ENCODE measurements at regions not wholly inside any gene's neighbourhood (a gene's known extent, or its start where the extent isn't known, plus 50 kb on each side); places are given as distances from the start of the nearest gene placed in this dataset.
A peak's percentile ranks its signal among the peaks of the same experiment; 100 is the strongest.

GRCh38 chr7:153245809-153246208 lies 486.3 kb downstream of the ACTR3B start:
- no peak for DNase-seq

- no peak for DNase-seq
These were observed 488.4 kb downstream of the ACTR3B start for GRCh38 chr7:153247926-153248325.

GRCh38 chr7:153258686-153259085 lies 499.1 kb downstream of the ACTR3B start:
- DNase-seq = no peak

DNA sequence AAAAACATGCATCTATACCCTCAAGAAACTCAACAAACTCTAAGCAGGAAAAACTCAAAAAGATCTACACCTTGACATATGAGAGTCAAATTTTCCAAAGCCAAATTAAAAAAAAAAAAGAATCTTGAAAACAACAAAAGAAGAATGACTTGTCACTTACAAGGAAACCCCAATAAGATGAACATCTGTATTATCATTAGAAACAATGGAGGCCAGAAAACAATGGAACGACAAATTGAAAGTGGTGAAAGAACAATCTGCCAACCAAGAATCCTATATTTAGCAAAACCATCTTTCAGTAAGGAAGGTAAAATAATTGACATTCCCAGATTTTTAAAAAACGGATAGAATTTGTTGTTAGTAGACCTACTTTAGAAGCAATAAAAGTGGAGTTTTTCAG lies 516.8 kb downstream of the ACTR3B start:
- no peak for DNase-seq

- DNase-seq = no peak
These were observed 527.2 kb downstream of the ACTR3B start for GRCh38 chr7:153286763-153287162.

- no peak for DNase-seq
These were observed 530.5 kb downstream of the ACTR3B start for GRCh38 chr7:153290066-153290465.

DNA sequence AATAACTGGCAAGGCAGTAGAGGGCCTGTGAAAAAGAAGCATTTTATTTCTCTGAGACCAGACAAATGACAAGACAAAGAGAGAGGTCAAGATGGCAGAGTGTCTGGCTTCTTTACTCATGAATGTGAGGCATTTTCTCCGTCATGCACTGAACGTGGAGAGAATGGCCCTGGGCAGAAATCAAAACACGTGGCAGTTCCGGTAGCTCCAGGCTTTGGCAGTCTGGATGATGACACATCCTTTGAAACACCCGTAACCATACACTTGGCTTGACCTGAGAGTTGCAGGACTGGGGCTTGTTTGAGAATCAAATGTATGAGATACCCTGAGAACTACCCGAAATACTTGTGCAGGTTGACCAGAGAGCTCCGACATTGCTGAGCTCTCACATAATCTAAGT lies 537.6 kb downstream of the ACTR3B start:
- no peak for DNase-seq

DNA sequence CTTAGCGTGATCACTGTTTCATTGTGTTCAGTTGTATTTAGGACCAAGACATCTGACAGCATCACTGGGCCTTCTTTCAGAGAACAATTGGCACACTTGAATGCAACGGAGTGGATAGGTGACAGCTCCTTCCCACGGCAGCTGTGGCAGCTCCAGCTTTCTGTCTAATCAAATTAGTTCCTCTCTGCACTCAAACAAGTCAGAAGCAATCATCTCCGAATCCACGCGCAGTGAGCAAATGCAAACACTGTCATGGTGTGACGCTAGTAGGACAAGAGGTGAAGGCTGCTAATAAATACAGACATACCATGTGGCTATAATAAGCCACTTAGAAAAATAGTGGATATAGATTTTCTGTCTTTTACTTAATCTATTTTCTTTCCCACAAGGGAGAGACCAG lies 542.4 kb downstream of the ACTR3B start:
- no peak for DNase-seq

- DNase-seq = no peak
These were observed 560.5 kb downstream of the ACTR3B start for GRCh38 chr7:153320005-153320404.

- DNase-seq = no peak
These were observed 561.1 kb downstream of the ACTR3B start for GRCh38 chr7:153320681-153321080.

DNA sequence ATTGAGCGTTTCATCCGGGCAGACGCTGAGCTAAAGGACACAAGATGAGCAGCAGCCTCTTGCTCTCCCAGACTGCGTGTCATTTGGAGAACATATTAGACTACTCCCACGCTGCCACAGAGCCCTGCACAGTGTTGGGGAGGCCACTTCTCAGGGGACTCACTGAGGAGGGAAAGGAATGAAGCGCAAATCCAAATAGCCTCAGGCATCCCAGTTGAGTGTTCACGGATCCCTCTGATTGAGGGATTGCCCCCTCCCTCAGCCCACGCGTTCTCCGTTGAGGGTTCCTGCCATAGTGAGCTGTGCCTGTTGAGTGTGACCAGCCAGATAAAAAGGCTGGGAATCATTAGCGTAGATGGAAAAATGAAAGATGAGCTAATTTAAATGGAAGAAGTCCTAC lies 563.4 kb downstream of the ACTR3B start:
- DNase-seq = no peak

- DNase-seq = no peak
These were observed 564.5 kb downstream of the ACTR3B start for GRCh38 chr7:153324094-153324493.

GRCh38 chr7:153327683-153328082 lies 568.1 kb downstream of the ACTR3B start:
- no peak for DNase-seq

GRCh38 chr7:153331427-153331826 lies 571.9 kb downstream of the ACTR3B start:
- no peak for DNase-seq

GRCh38 chr7:153354071-153354470 lies 594.5 kb downstream of the ACTR3B start:
- no peak for DNase-seq

- no peak for DNase-seq
These were observed 610.5 kb downstream of the ACTR3B start for GRCh38 chr7:153370092-153370491.

DNA sequence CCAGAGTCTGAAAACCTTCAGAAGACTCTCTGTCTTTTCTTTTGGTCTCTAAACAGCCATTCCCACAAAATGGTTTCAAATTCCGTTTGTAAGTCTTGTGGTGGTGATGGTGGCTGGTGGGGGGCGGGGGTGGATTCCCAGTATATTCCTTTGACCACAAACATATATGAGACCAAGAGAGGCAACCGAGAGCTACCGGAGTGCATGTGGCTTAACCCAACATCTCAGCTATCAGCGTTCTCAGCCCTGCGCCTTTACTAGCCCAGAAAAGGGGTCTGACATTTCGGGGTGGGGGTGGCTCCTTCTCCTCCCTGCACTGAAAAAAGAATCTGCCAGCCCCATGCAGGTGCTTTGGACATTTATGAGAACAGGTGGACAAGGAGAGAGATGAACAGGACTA lies 621.1 kb downstream of the ACTR3B start:
- no peak for DNase-seq

- DNase-seq = peak; percentile 35
These were observed 621.9 kb downstream of the ACTR3B start for GRCh38 chr7:153381275-153382040.

GRCh38 chr7:153382641-153383101 lies 623.1 kb downstream of the ACTR3B start:
- DNase-seq = no peak

DNA sequence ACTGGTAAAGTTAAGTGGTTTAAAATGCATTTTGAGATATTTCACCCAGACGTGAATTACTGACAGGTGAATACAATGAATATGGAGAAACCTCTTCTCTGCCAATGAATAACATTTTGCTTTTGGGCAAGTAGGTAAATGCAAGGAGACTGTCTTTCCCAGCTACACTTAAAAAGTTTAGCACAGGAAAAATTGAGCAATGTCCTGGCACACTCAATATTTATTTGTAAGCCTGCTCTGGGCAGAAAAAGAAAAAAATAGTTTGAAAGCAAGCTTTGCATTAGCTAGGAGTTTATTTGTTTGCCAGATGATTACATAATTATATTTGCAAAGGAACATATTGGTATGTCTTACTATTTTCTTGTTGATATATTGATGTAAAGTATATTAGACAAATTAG lies 624.2 kb downstream of the ACTR3B start:
- DNase-seq = no peak

DNA sequence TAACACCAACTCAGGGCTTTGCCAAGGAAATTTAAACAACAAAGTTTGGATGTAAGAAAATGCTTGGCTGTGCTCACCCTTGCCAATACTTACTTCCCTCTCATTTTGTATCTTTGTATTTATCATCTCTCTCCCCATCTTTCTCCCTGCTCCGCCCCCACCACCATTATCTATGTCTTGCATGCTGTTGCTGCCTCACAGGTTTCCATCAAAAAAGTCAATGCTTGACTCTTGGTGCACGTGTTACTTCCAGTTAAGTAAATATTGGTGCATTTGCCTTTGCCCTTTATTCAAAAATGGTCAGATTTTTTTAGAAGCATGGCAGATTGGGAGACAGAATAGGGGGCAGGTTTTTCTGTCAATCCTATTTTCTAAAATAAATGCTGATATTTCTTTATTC lies 626.0 kb downstream of the ACTR3B start:
- no peak for DNase-seq

- DNase-seq = no peak
These were observed 627.0 kb downstream of the ACTR3B start for GRCh38 chr7:153386556-153386955.

DNA sequence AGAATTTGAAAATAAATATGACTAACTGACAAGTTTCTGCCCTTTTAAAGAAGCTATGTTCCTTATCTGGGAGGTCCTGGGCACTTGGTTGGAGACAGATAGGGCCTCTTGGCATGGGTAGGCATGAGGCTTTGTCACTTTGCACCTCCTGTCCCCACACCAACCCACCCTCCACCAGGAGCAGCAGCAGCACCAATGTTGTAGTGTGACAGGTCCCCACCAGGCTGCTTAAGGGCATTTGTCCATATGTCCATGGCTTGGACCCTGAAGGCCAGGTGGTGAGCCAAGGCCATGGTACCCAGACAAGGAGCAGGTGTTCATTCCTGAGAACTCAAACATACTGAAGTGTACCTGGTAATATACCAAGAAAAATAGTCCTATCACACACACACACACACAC lies 629.1 kb downstream of the ACTR3B start:
- no peak for DNase-seq

- no peak for DNase-seq
These were observed 629.7 kb downstream of the ACTR3B start for GRCh38 chr7:153389261-153389660.

DNA sequence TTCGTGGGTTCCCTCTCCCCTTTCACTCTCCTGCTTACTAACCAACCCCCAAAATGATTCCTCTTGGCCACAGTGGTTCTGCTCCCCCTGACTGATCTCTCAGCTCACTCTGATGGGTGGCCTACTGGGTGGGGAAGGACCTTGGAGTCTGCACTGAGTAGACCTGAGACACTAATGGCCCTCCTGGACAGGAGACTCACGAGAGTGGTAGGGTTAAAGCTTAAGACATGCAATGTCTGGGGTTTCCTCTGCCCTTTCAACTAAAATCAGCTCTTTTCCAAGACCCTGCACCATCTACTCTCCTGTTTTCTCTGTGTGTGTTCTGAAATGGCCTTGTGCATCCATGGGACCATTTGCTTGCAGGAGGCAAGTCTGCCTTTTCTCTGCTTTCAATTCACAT lies 631.4 kb downstream of the ACTR3B start:
- no peak for DNase-seq

Measured in activated CD4-positive, alpha-beta T cell treated with anti-CD3 and anti-CD28 coated beads, Interleukin-10, Interleukin-2, amounts not matched to agents 100 ng/mL and 50 ng/mL, durations not matched to agents 16 hours and 8 hours (primary cell).